WERI-Rb-1 (cell line): ENCODE measurements at regions not wholly inside any gene's neighbourhood (a gene's known extent, or its start where the extent isn't known, plus 50 kb on each side); places are given as distances from the start of the nearest gene placed in this dataset.

Source experiments
- DNase-seq: peaks from one replicate; pipeline ENCODE4 v3.0.0-alpha.2; 2020
- H3K27ac ChIP-seq: fragments of 250-450 bp; sonication (Bioruptor Pico); 2 replicates; pipeline ENCODE4 v1.5.1; 2020; ENCODE audit warnings: mild to moderate bottlenecking, moderate library complexity
- H3K27me3 ChIP-seq: fragments of 250-450 bp; sonication (Bioruptor Pico); 2 replicates; pipeline ENCODE4 v1.5.1; 2021; ENCODE audit warnings: mild to moderate bottlenecking, low read depth, moderate library complexity; ENCODE audit not compliant: insufficient read depth, severe bottlenecking
- H3K36me3 ChIP-seq: fragments of 250-450 bp; sonication (Bioruptor Pico); 2 replicates; pipeline ENCODE4 v1.5.1; 2020; ENCODE audit warnings: mild to moderate bottlenecking, moderate library complexity
- H3K4me3 ChIP-seq: 2 replicates; pipeline ENCODE4 v1.5.1; 2011; ENCODE audit warnings: low read depth, mild to moderate bottlenecking, control low read depth, low read length
- H3K9me3 ChIP-seq: fragments of 250-450 bp; sonication (Bioruptor Pico); 2 replicates; pipeline ENCODE4 v1.5.1; 2021; ENCODE audit warnings: mild to moderate bottlenecking, moderate library complexity; ENCODE audit not compliant: severe bottlenecking
- CTCF ChIP-seq: IDR thresholded peaks from 2 replicates; pipeline ENCODE4 v1.5.1; 2011; ENCODE audit warnings: low read depth, mild to moderate bottlenecking, control low read depth, inconsistent platforms, low read length

- no peak overlapping the region for H3K27ac ChIP-seq
- H3K36me3 ChIP-seq: no peaks in the 10 kb centered on the region
- H3K4me3 ChIP-seq: no peak overlapping the region
- no peak for TF ChIP-seq CTCF
- no peaks in the 10 kb centered on the region for H3K9me3 ChIP-seq
- no peak for DNase-seq
- H3K27me3 ChIP-seq: no peaks in the 10 kb centered on the region
Observed at GRCh38 chr1:232430467-232430866, 199.5 kb downstream of the SIPA1L2 start.

GRCh38 chr1:232428786-232429530 is 201.0 kb downstream of the SIPA1L2 start:
- no peak for DNase-seq
- no peak overlapping the region for H3K4me3 ChIP-seq
- H3K27me3 ChIP-seq: no peaks in the 10 kb centered on the region
- H3K27ac ChIP-seq: no peak overlapping the region
- no peak for TF ChIP-seq CTCF
- H3K9me3 ChIP-seq: no peaks in the 10 kb centered on the region
- no peaks in the 10 kb centered on the region for H3K36me3 ChIP-seq

GRCh38 chr1:232428036-232428645 is 201.8 kb downstream of the SIPA1L2 start:
- H3K36me3 ChIP-seq: no peaks in the 10 kb centered on the region
- no peak for DNase-seq
- H3K9me3 ChIP-seq: no peaks in the 10 kb centered on the region
- no peak overlapping the region for H3K4me3 ChIP-seq
- no peak for TF ChIP-seq CTCF
- no peak overlapping the region for H3K27ac ChIP-seq
- H3K27me3 ChIP-seq: no peaks in the 10 kb centered on the region

GRCh38 chr1:232426801-232427200 is 203.1 kb downstream of the SIPA1L2 start:
- Histone ChIP-seq H3K9me3 (no peaks in the 10 kb centered on the region), H3K36me3 (no peaks in the 10 kb centered on the region), H3K27me3 (no peaks in the 10 kb centered on the region), H3K27ac (no peak overlapping the region), H3K4me3 (no peak overlapping the region)
- no peak for DNase-seq
- TF ChIP-seq CTCF: no peak

- TF ChIP-seq CTCF: no peak
- Histone ChIP-seq H3K9me3 (no peaks in the 10 kb centered on the region), H3K36me3 (no peaks in the 10 kb centered on the region), H3K4me3 (no peak overlapping the region), H3K27ac (no peak overlapping the region), H3K27me3 (no peaks in the 10 kb centered on the region)
- DNase-seq: no peak
Observed at GRCh38 chr1:232425421-232425820, 204.5 kb downstream of the SIPA1L2 start.
